Stomach (tissue), 4 donors: ENCODE measurements at regions not wholly inside any gene's neighbourhood (a gene's known extent, or its start where the extent isn't known, plus 50 kb on each side); places are given as distances from the start of the nearest gene placed in this dataset.

ENCODE experiments used
- CTCF ChIP-seq, 7 experiments: fragments of 450-650 bp in 4 of 7; fragments of 200-600 bp in 3 of 7; sonication (generic) in 3 of 7; IDR thresholded peaks; one replicate each; pipeline ENCODE4 v1.5.1; 2016 to 2019; ENCODE audit warnings: antibody characterized with exemption in 7 of 7, control low read depth in 2 of 7, mild to moderate bottlenecking in 1 of 7
- POLR2A ChIP-seq, 4 donors: fragments of 450-650 bp; IDR thresholded peaks; one replicate each; pipeline ENCODE4 v1.6.1; 2016; ENCODE audit warnings: antibody characterized with exemption in 4 of 4, control low read depth in 2 of 4, mild to moderate bottlenecking in 1 of 4, moderate library complexity in 1 of 4

GRCh38 chr4:167867191-167867590, 225.1 kb upstream of the ANXA10 start:
- TF ChIP-seq CTCF (IDR thresholded peaks at IDR 0.05), result no peak
- TF ChIP-seq POLR2A (IDR thresholded peaks at IDR 0.05), result no peak
